Testis (tissue), 2 donors: ENCODE measurements at regions not wholly inside any gene's neighbourhood (a gene's known extent, or its start where the extent isn't known, plus 50 kb on each side); places are given as distances from the start of the nearest gene placed in this dataset.

Source experiments
- CTCF ChIP-seq, 3 experiments: fragments of 450-650 bp in 2 of 3; fragments of 200-600 bp in 1 of 3; sonication (generic) in 1 of 3; IDR thresholded peaks; one replicate each; pipeline ENCODE4 v1.5.1; 2016 to 2019; ENCODE audit warnings: antibody characterized with exemption in 3 of 3, mild to moderate bottlenecking in 2 of 3, moderate library complexity in 1 of 3
- POLR2A ChIP-seq: fragments of 450-650 bp; IDR thresholded peaks from one replicate; pipeline ENCODE4 v1.6.1; 2017; ENCODE audit warnings: antibody characterized with exemption, mild to moderate bottlenecking, moderate library complexity

DNA sequence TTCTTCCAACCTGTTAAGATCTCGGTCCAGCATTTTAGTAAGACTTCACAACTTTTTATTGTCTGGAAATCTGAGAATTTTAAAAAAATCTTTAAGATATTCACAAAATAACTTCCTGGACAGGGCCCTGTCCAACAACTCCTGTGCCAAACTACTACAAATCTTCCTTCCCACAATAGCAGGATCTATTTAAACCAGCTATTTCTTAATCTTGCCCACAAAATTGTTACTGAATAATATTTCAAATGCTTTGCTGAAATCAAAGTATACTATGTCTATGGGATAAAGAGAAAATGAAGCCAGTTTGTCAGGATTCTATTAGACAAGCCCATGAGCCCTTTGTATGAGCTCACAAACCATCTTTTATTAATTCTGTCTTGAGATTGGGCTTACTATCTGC, 104.1 kb upstream of the DDIT4L start:
- TF ChIP-seq CTCF (IDR thresholded peaks at IDR 0.05) (no peak), POLR2A (no peak)
